ENCODE measurements at regions not wholly inside any gene's neighbourhood (a gene's known extent, or its start where the extent isn't known, plus 50 kb on each side); places are given as distances from the start of the nearest gene placed in this dataset.

GRCh38 chr5:158406884-158407823, 548.2 kb upstream of the CLINT1 start:
- no peak for DNase-seq (ENCODE audit: low read depth)

- DNase-seq (ENCODE audit: low read depth): no peak
These were observed 539.6 kb upstream of the CLINT1 start for GRCh38 chr5:158398360-158399201.

DNA sequence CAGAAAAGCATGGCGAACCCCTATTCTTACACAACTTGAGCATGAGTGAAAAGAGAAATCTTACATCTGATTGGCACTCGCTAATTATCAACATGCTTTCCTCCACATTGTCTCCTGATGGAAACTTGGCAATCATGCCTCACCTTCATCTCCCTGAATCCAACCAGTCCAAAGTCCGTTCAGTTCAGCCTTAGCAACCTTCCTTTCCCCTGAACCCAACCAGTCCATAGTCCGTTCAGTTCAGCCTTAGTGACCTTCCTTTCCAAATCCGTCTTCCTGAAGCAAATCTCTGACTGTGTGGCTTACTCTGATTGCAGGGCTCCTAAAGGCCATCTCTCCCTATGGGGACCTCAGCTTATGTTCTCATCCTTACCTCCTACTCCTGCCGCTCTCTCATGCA, 538.3 kb upstream of the CLINT1 start:
- no peak for DNase-seq (ENCODE audit: low read depth)

DNA sequence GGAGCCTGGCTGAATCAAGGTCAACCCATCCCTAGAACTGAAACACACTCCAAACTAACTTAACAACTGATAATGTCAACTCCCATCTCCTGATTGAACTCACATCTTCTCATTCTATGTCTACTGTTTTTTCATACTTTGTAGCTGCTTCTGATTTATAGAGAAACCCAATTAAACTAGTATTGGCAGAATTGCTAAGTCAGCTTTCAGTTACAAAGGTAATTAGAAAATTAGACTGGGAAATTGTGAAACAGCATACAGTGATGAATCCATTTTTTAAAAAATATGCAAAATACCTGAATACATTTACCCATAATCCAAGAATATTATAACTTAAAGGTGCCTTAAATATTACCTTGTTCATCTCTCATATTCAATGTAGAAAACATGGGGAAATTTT, 535.2 kb upstream of the CLINT1 start:
- no peak for DNase-seq (ENCODE audit: low read depth)

DNA sequence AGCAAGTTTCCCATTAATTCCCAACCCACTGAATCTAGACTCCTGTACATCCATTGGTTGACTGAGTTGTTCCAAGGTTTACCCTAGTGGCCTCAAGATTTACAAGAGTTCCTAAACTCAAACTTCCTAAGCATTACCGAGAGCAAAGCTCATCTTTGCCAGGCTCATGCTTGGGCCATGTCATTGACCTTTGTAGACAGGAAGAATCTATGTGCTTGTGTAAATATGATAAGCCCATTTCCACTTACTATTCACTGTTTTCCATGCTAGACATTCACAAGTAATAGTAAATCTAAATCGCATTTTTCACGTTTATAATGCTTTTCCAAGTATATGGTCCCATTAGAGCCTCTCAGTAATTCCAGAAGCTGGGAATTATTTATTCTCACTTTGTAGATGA, 534.5 kb upstream of the CLINT1 start:
- no peak for DNase-seq (ENCODE audit: low read depth)

GRCh38 chr5:158392753-158393152, 533.8 kb upstream of the CLINT1 start:
- no peak for DNase-seq (ENCODE audit: low read depth)

DNA sequence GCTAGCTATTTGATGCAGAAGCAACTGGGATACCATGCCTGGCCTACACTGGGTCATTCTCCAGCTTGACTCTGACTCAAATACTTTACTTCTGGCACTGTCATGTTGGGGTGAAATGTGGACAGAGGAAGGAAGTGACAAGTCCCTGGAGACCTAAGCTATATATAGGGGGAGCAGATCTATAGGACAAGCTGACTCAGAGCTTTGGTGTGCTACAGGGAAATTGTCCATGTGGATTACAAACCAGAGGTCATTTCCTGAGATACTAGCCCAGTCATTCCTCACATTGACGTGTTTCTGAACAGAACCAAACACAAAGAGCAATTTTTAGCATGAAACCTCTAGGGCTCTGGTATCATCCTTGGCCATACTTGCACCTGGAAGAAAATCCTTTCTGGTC, 531.6 kb upstream of the CLINT1 start:
- no peak for DNase-seq (ENCODE audit: low read depth)

- no peak for DNase-seq (ENCODE audit: low read depth)
These were observed 530.8 kb upstream of the CLINT1 start for GRCh38 chr5:158389786-158390185.

GRCh38 chr5:158388021-158388420, 529.1 kb upstream of the CLINT1 start:
- DNase-seq (ENCODE audit: low read depth): no peak

DNA sequence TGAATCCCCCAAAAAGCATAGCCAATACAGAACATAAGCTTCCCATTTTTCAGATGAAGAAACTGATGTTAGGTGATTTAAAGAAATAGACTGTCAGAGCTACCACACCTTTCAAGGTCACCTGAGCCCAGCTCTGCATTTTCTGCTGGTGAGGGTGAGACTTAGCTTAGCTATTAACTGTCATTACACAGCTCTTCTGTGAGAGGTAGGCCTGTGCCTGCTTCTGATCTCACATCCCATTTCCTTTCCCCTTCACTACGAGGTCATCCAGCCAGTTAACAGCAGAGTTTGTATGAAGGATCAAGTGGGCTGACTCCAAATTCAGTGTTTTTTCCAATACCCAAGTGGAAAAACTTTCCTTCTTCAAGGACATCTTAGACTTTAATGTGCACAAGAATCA, 528.6 kb upstream of the CLINT1 start:
- DNase-seq (ENCODE audit: low read depth): no peak

- DNase-seq (ENCODE audit: low read depth): no peak
These were observed 527.0 kb upstream of the CLINT1 start for GRCh38 chr5:158385982-158386381.

- no peak for DNase-seq (ENCODE audit: low read depth)
These were observed 525.9 kb upstream of the CLINT1 start for GRCh38 chr5:158384535-158385481.

- no peak for DNase-seq (ENCODE audit: low read depth)
These were observed 524.5 kb upstream of the CLINT1 start for GRCh38 chr5:158383486-158383885.

GRCh38 chr5:158382473-158382872, 523.5 kb upstream of the CLINT1 start:
- no peak for DNase-seq (ENCODE audit: low read depth)

DNA sequence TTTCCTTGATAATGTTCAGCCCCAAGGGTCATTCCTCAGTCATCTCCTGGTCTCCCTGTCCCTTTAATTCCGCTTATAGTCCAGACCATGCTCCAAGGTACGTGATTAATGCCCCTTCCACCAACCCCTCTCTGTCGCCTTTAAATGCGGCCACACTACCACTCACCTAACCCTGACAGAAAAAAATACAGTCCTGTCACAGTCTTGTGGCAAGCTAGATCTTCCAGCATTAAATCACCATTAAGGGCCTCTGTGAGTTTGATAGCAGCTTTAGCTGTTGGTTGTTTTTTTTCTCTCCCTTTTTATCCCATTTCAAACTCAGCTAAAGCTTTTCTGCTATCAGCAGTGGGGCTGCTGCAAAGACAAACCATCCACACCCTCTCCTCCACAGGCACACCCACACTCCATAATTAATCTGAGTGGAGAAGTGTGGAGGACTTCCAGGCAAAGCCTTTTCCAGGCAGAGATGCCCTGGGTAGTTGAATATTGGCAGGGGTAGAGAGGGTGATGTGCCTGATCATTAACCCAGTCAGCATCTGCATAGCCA, 522.7 kb upstream of the CLINT1 start:
- no peak for DNase-seq (ENCODE audit: low read depth)

DNA sequence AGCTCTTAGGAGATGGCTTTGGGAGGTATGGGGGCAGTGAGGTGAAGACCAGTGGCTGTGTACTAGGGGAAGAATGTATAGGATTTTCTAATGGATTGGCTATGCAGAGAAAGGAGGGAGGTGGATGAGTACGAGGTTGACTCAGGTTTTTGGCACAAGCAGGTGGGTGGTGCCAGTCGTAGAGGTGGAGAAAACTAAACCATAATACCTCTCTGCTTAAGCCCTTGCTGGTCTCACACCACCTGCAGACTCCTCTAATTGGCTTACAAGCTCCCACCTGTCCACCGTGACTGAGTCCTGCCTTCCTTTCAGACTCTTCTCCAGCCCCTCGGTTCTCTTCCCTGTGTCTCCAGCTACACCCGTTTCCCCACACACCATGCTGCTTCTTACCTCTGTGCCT, 521.7 kb upstream of the CLINT1 start:
- DNase-seq (ENCODE audit: low read depth): no peak

GRCh38 chr5:158378931-158379330, 520.0 kb upstream of the CLINT1 start:
- DNase-seq (ENCODE audit: low read depth): no peak

DNA sequence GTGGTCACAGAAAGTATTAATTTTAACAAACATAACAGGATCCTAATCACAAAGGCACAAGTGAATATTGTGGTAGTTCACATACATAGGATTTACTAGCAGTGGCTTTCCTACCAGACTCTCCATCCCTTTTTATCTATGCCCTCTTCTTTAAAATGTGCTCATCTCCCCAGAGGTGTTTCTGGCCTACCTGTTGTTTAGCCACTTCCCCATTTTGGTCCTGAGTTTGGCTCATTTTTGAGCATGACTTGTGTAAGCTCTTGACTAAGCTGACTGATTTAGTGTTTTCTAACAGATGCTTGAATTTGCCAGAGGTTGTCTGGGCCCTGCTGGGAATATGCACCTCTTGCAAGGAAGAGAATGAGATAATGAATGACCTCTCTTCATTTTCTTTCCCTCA, 517.7 kb upstream of the CLINT1 start:
- no peak for DNase-seq (ENCODE audit: low read depth)

DNA sequence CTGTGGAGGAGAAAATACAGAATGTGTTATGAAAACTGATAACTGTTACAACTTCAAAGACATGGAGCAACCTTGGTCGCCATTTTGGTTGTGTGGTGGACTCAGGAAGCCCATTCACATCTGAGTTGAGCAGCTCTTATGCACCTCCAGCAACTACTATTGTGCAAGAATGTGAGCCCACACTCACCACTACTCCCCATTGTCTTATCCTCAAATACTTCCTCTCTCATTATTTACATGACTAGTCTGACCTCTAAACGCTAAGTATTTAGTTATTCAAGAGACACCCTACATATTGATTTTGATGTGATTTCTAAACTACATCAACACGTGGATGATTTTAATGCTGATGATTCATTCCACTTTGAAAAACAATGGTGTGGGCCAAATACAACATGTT, 516.6 kb upstream of the CLINT1 start:
- DNase-seq (ENCODE audit: low read depth): no peak

DNA sequence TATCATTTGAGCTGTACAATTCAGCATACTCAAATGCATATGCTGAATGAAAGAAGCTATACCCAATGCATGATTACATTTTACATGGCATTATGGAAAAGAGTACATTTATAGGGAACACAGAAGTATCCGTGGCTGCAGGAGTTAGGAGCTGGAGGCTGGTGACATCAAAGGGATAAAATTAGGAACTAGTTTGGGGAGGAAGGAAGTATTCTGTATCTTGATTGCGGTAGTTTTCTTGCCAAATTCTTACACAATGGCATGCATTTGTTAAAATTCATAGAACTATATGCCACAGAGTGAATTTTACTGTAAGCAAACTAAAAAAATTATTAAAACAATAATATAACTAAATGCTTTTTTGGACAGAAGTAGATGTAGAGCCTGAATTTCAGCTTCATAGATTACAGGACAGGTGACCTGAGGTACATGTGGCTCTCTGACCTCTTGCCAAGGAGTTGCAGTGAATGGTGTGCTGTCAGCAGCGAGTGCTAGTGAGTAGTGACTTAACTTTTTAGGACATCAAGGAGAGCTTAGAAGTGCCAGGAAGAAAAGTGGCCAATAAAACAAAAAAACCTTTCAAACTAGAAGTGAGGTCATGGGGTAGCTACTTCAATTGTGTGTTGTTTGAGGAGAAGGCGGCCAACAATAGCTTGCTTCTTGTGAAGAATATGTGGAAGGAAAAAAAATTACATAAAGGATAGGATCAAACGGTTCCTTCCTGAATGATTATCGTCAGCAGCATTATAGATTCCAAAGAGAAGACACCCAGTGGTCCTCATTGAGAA, 514.9 kb upstream of the CLINT1 start:
- no peak for DNase-seq (ENCODE audit: low read depth)

DNA sequence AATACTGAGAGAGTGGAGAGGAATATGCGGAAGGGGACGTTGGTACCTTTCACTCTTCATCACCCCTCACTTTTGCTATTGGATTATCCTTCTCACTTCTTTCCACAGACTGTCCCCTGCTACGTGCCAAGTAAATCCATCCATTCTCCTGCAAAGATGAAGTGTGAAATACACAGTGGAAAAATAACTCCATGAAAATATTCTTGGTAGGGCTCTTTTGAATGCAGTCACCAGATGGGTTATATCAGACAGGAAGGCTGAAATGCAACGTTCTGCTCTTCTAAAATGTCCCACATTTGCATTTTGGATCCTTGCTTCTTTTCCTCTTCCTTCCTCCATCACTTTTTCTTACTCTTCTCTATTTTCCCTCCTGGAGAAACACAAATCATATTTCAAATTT, 510.3 kb upstream of the CLINT1 start:
- DNase-seq (ENCODE audit: low read depth): no peak

Measured in stimulated activated CD8-positive, alpha-beta memory T cell treated with anti-CD3 and anti-CD28 coated beads, Interleukin-15, amount 100 ng/mL, for 24 hours (primary cell).